ENCODE measurements at regions not wholly inside any gene's neighbourhood (a gene's known extent, or its start where the extent isn't known, plus 50 kb on each side); places are given as distances from the start of the nearest gene placed in this dataset.

DNA sequence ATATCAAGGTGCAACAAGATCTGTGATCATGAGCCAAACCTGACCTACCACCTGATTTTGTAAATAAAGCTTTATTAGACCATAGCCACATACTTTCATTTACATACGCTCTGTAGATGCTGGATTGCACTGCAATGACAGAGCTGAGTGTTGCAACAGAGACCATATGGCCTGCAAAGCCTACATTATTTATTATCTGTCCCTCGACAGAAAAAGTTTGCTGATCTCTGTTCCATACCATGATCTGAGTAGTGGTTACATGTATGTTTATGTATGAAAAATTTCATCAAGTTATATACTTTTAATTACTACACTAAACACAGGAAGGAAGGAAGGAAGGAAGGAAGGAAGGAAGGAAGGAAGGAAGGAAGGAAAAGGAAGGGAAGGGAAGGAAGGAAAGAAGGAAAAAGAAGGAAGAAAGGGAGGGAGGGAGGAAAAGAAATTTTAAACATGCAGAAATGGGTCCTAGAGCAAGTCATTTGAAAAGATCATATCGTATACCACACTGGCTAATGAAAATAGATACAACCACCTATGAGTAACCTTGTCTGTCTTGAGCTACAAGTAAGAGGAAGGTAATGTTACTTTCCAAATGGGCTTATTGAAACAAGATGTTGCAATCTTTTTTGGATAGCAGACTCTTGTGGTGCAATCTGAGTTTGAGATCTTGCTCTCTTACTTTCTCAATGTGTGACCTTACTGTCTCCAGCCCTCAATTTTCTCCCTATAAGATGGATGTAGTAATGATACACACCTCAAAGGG lies 441.0 kb downstream of the KIF16B start:
- TF ChIP-seq, protein P1, sequence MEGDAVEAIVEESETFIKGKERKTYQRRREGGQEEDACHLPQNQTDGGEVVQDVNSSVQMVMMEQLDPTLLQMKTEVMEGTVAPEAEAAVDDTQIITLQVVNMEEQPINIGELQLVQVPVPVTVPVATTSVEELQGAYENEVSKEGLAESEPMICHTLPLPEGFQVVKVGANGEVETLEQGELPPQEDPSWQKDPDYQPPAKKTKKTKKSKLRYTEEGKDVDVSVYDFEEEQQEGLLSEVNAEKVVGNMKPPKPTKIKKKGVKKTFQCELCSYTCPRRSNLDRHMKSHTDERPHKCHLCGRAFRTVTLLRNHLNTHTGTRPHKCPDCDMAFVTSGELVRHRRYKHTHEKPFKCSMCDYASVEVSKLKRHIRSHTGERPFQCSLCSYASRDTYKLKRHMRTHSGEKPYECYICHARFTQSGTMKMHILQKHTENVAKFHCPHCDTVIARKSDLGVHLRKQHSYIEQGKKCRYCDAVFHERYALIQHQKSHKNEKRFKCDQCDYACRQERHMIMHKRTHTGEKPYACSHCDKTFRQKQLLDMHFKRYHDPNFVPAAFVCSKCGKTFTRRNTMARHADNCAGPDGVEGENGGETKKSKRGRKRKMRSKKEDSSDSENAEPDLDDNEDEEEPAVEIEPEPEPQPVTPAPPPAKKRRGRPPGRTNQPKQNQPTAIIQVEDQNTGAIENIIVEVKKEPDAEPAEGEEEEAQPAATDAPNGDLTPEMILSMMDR (conservative IDR thresholded peaks at IDR 0.05 in 1 of 2, IDR thresholded peaks at IDR 0.05 in 1 of 2; ENCODE audit: low read depth in 1 of 2, low read length in 2 of 2) = no peak
- TF ChIP-seq EZH2 (IDR thresholded peaks at IDR 0.05; ENCODE audit: low read length, missing control alignments) = no peak
- Histone ChIP-seq H3K9me3 (ENCODE audit: control insufficient read depth, insufficient read depth, low read depth, low read length) (no peaks in the 10 kb centered on the region), H3K27me3 (ENCODE audit: control insufficient read depth, insufficient read depth, low read length) (no peaks in the 10 kb centered on the region), H2AFZ (ENCODE audit: low read length) (no peak overlapping the region), H3K27ac (ENCODE audit: insufficient read depth, low read length) (no peak overlapping the region), H3K4me1 (ENCODE audit: control insufficient read depth, extremely low read depth, insufficient read depth, low read length) (no peaks in the 10 kb centered on the region), H3K36me3 (ENCODE audit: control insufficient read depth, insufficient read depth, low read length) (no peaks in the 10 kb centered on the region), H3K79me2 (ENCODE audit: control insufficient read depth, insufficient read depth, low read length) (no peaks in the 10 kb centered on the region), H3K4me3 (replicated peaks in 1 of 4; ENCODE audit: control extremely low read depth in 1 of 4, insufficient read depth in 1 of 4, low read depth in 3 of 4, low read length in 4 of 4) (no peak overlapping the region), H4K20me1 (ENCODE audit: control insufficient read depth, extremely low read depth, insufficient read depth, low read length) (no peaks in the 10 kb centered on the region), H3K4me2 (ENCODE audit: extremely low read depth, insufficient read depth, low read length) (no peak overlapping the region), H3K9ac (ENCODE audit: insufficient read depth, low read length) (no peak overlapping the region)
- no peak for DNase-seq (ENCODE audit: low read depth in 2 of 2)

DNA sequence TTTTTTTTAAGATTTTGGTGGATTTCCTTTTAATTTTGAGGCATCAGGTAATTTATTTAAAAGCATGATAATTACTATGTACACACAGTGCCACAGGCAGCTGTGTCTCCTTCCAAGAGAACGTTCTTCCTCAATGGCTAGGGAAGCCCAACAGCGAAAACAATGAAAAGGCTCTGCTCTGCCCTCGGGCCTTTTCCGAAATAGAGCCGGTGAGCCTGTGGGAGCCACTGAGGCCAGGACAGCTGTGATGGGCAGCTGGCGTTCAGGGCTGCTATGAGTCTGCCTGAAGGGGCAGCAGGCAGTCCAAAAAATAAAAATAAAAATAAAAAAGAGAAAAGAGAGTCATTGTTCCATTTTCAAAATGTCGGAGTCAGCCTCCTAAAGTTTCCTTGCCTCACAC lies 443.8 kb downstream of the KIF16B start:
- no peaks in the 10 kb centered on the region for H4K20me1 ChIP-seq (ENCODE audit: control insufficient read depth, extremely low read depth, insufficient read depth, low read length)
- no peaks in the 10 kb centered on the region for H3K27me3 ChIP-seq (ENCODE audit: control insufficient read depth, insufficient read depth, low read length)
- no peaks in the 10 kb centered on the region for H3K9me3 ChIP-seq (ENCODE audit: control insufficient read depth, insufficient read depth, low read depth, low read length)
- H3K4me1 ChIP-seq (ENCODE audit: control insufficient read depth, extremely low read depth, insufficient read depth, low read length) = no peaks in the 10 kb centered on the region
- H3K4me3 ChIP-seq (replicated peaks in 1 of 4; ENCODE audit: control extremely low read depth in 1 of 4, insufficient read depth in 1 of 4, low read depth in 3 of 4, low read length in 4 of 4) = no peak overlapping the region
- no peak overlapping the region for H2AFZ ChIP-seq (ENCODE audit: low read length)
- H3K9ac ChIP-seq (ENCODE audit: insufficient read depth, low read length) = no peak overlapping the region
- no peak for TF ChIP-seq EZH2 (IDR thresholded peaks at IDR 0.05; ENCODE audit: low read length, missing control alignments)
- TF ChIP-seq, protein P1 (conservative IDR thresholded peaks at IDR 0.05 in 1 of 2, IDR thresholded peaks at IDR 0.05 in 1 of 2; ENCODE audit: low read depth in 1 of 2, low read length in 2 of 2) = no peak
- no peaks in the 10 kb centered on the region for H3K79me2 ChIP-seq (ENCODE audit: control insufficient read depth, insufficient read depth, low read length)
- no peak overlapping the region for H3K27ac ChIP-seq (ENCODE audit: insufficient read depth, low read length)
- DNase-seq (ENCODE audit: low read depth in 2 of 2) = no peak
- no peaks in the 10 kb centered on the region for H3K36me3 ChIP-seq (ENCODE audit: control insufficient read depth, insufficient read depth, low read length)
- no peak overlapping the region for H3K4me2 ChIP-seq (ENCODE audit: extremely low read depth, insufficient read depth, low read length)

DNA sequence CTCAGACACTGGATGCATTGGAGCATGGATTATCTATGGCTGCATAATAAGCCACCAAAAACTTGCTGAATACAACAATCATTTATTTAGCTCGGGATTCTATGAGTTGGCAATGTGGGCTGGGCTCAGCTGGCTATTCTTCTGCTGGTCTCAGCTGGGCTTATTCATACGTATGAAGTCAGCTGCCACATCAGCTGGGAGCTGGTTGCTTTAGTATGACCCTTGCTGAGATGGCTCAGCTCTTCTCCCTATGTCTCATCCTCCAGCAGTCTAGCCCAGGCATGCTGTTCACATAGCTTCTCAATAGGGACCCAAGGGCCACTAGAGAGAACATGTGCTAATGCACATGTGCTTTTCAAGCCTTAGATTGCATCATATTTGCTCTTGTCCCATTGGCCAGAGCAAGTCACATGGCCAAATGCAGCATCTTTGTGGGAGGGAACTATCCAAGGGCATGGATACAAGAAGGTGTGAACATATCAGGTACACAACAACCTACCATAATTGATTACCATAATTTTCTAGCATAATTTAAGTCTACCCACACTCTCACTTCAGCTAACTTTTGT lies 444.6 kb downstream of the KIF16B start:
- H3K4me3 ChIP-seq (replicated peaks in 1 of 4; ENCODE audit: control extremely low read depth in 1 of 4, insufficient read depth in 1 of 4, low read depth in 3 of 4, low read length in 4 of 4) = no peak overlapping the region
- TF ChIP-seq, protein P1 (conservative IDR thresholded peaks at IDR 0.05 in 1 of 2, IDR thresholded peaks at IDR 0.05 in 1 of 2; ENCODE audit: low read depth in 1 of 2, low read length in 2 of 2) = no peak
- TF ChIP-seq EZH2 (IDR thresholded peaks at IDR 0.05; ENCODE audit: low read length, missing control alignments) = no peak
- DNase-seq (ENCODE audit: low read depth in 2 of 2) = no peak
- no peak overlapping the region for H3K9ac ChIP-seq (ENCODE audit: insufficient read depth, low read length)
- H3K79me2 ChIP-seq (ENCODE audit: control insufficient read depth, insufficient read depth, low read length) = no peaks in the 10 kb centered on the region
- H4K20me1 ChIP-seq (ENCODE audit: control insufficient read depth, extremely low read depth, insufficient read depth, low read length) = no peaks in the 10 kb centered on the region
- no peak overlapping the region for H2AFZ ChIP-seq (ENCODE audit: low read length)
- no peak overlapping the region for H3K4me2 ChIP-seq (ENCODE audit: extremely low read depth, insufficient read depth, low read length)
- H3K4me1 ChIP-seq (ENCODE audit: control insufficient read depth, extremely low read depth, insufficient read depth, low read length) = no peaks in the 10 kb centered on the region
- H3K27me3 ChIP-seq (ENCODE audit: control insufficient read depth, insufficient read depth, low read length) = no peaks in the 10 kb centered on the region
- H3K27ac ChIP-seq (ENCODE audit: insufficient read depth, low read length) = no peak overlapping the region
- H3K36me3 ChIP-seq (ENCODE audit: control insufficient read depth, insufficient read depth, low read length) = no peaks in the 10 kb centered on the region
- no peaks in the 10 kb centered on the region for H3K9me3 ChIP-seq (ENCODE audit: control insufficient read depth, insufficient read depth, low read depth, low read length)

All from fibroblast of lung (primary cell).